HCT116 (cell line): ENCODE measurements at regions not wholly inside any gene's neighbourhood (a gene's known extent, or its start where the extent isn't known, plus 50 kb on each side); places are given as distances from the start of the nearest gene placed in this dataset.

Experiments used
- CEBPB ChIP-seq: IDR thresholded peaks from 2 replicates; pipeline ENCODE4 v1.6.1; 2012; ENCODE audit warnings: low read depth
- EZH2phosphoT487 ChIP-seq: fragments of 200-600 bp; IDR thresholded peaks from 2 replicates; pipeline ENCODE4 v1.6.1; 2018; ENCODE audit warnings: antibody characterized with exemption, borderline replicate concordance
- JUND ChIP-seq: IDR thresholded peaks from 2 replicates; pipeline ENCODE4 v1.6.1; 2012
- POLR2A ChIP-seq: IDR thresholded peaks from 2 replicates; pipeline ENCODE4 v1.7.0; 2011; ENCODE audit warnings: borderline replicate concordance; ENCODE audit not compliant: insufficient read depth, insufficient read length; ENCODE audit errors: extremely low read depth
- ZFX ChIP-seq: fragments of 450-650 bp; IDR thresholded peaks from 2 replicates; pipeline ENCODE4 v1.6.1; 2017
- ZNF274 ChIP-seq: fragments of 200-500 bp; sonication (Bioruptor generic); IDR thresholded peaks from 2 replicates; pipeline ENCODE4 v1.6.1; 2014; ENCODE audit warnings: mild to moderate bottlenecking, low read depth, low read length, inconsistent platforms
- TF ChIP-seq, protein P1 (sequence below), 3 experiments: fragments of 200-600 bp in 1 of 3; sonication (generic) in 1 of 3; IDR thresholded peaks in 2 of 3; conservative IDR thresholded peaks in 1 of 3; 2 replicates each; pipeline ENCODE4 v1.5.1; 2012 to 2017; ENCODE audit warnings: low read depth in 2 of 3, low read length in 2 of 3, antibody characterized with exemption in 1 of 3, borderline replicate concordance in 1 of 3, control low read depth in 1 of 3, mild to moderate bottlenecking in 1 of 3, mixed read lengths in 1 of 3, mixed run types in 1 of 3, moderate library complexity in 1 of 3; ENCODE audit not compliant: insufficient read depth in 1 of 3
- TF ChIP-seq, protein P2 (sequence below): IDR thresholded peaks from 2 replicates; pipeline ENCODE4 v1.6.1; 2012
- TF ChIP-seq, protein P3 (sequence below): IDR thresholded peaks from 2 replicates; pipeline ENCODE4 v1.6.1; 2012; ENCODE audit warnings: low read depth

DNA sequence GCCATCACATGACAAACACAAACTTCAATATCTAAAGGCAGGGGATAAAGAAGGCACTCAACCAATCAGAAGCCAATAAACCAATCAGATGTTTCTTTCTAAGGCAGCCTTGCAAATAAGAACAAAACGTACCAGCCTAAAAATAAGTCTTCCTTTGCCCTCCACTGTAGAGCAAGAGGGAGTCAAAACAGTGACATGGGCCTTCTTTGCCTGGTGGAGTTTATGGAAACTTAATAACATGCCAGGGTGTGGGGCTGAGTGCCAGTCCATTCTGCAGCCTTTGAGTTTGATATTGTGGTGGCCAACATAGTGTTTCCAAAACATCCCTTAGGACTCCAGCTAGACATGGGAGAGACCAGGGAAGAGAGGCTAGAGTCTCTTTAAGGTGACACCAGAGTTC is 126.1 kb upstream of the NECTIN1 start:
- no peak for TF ChIP-seq EZH2phosphoT487
- TF ChIP-seq, protein P1, sequence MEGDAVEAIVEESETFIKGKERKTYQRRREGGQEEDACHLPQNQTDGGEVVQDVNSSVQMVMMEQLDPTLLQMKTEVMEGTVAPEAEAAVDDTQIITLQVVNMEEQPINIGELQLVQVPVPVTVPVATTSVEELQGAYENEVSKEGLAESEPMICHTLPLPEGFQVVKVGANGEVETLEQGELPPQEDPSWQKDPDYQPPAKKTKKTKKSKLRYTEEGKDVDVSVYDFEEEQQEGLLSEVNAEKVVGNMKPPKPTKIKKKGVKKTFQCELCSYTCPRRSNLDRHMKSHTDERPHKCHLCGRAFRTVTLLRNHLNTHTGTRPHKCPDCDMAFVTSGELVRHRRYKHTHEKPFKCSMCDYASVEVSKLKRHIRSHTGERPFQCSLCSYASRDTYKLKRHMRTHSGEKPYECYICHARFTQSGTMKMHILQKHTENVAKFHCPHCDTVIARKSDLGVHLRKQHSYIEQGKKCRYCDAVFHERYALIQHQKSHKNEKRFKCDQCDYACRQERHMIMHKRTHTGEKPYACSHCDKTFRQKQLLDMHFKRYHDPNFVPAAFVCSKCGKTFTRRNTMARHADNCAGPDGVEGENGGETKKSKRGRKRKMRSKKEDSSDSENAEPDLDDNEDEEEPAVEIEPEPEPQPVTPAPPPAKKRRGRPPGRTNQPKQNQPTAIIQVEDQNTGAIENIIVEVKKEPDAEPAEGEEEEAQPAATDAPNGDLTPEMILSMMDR (IDR thresholded peaks at IDR 0.05 in 2 of 3, conservative IDR thresholded peaks at IDR 0.05 in 1 of 3; ENCODE audit: borderline replicate concordance in 1 of 3, insufficient read depth in 1 of 3, low read depth in 2 of 3, low read length in 2 of 3) = no peak
- no peak for TF ChIP-seq ZFX
- TF ChIP-seq ZNF274 = no peak
- no peak for TF ChIP-seq POLR2A
- no peak for TF ChIP-seq CEBPB
- TF ChIP-seq, protein P2, sequence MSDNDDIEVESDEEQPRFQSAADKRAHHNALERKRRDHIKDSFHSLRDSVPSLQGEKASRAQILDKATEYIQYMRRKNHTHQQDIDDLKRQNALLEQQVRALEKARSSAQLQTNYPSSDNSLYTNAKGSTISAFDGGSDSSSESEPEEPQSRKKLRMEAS = no peak
- TF ChIP-seq JUND = no peak
- TF ChIP-seq, protein P3, sequence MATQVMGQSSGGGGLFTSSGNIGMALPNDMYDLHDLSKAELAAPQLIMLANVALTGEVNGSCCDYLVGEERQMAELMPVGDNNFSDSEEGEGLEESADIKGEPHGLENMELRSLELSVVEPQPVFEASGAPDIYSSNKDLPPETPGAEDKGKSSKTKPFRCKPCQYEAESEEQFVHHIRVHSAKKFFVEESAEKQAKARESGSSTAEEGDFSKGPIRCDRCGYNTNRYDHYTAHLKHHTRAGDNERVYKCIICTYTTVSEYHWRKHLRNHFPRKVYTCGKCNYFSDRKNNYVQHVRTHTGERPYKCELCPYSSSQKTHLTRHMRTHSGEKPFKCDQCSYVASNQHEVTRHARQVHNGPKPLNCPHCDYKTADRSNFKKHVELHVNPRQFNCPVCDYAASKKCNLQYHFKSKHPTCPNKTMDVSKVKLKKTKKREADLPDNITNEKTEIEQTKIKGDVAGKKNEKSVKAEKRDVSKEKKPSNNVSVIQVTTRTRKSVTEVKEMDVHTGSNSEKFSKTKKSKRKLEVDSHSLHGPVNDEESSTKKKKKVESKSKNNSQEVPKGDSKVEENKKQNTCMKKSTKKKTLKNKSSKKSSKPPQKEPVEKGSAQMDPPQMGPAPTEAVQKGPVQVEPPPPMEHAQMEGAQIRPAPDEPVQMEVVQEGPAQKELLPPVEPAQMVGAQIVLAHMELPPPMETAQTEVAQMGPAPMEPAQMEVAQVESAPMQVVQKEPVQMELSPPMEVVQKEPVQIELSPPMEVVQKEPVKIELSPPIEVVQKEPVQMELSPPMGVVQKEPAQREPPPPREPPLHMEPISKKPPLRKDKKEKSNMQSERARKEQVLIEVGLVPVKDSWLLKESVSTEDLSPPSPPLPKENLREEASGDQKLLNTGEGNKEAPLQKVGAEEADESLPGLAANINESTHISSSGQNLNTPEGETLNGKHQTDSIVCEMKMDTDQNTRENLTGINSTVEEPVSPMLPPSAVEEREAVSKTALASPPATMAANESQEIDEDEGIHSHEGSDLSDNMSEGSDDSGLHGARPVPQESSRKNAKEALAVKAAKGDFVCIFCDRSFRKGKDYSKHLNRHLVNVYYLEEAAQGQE = no peak
